ENCODE measurements at regions not wholly inside any gene's neighbourhood (a gene's known extent, or its start where the extent isn't known, plus 50 kb on each side); places are given as distances from the start of the nearest gene placed in this dataset.

- H3K27me3 ChIP-seq (ENCODE audit: insufficient read depth, low read length): no peaks in the 10 kb centered on the region
- H3K4me3 ChIP-seq (ENCODE audit: low read length): no peak overlapping the region
- no peaks in the 10 kb centered on the region for H3K4me1 ChIP-seq (ENCODE audit: insufficient read depth, low read length)
- no peaks in the 10 kb centered on the region for H3K9me3 ChIP-seq (ENCODE audit: low read depth, low read length)
These were observed 512.7 kb downstream of the PREX1 start for GRCh38 chr20:48314925-48315592.

GRCh38 chr20:48313324-48313723, 514.5 kb downstream of the PREX1 start:
- Histone ChIP-seq H3K27me3 (ENCODE audit: insufficient read depth, low read length) (no peaks in the 10 kb centered on the region), H3K9me3 (ENCODE audit: low read depth, low read length) (no peaks in the 10 kb centered on the region), H3K4me3 (ENCODE audit: low read length) (no peak overlapping the region), H3K4me1 (ENCODE audit: insufficient read depth, low read length) (no peaks in the 10 kb centered on the region)

DNA sequence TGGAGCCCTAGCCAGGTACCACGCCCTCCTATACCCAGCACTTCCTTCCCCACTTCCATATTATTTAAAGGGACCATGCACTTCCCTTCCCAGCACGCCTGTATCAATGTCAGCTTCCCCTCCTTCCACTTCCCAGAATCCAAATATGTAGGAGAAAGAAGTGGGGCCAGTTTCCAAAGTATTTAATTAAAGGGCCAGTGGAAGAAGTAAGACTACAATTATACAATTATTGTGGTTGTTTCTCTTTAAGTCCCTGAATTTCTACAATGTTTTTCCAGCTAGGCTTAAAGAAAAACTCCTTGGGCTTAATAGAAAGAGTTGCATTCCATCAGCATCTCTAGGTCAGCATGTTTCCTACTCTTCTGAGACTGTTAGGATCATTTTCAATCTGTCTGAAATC, 515.8 kb downstream of the PREX1 start:
- no peaks in the 10 kb centered on the region for H3K4me1 ChIP-seq (ENCODE audit: insufficient read depth, low read length)
- H3K27me3 ChIP-seq (ENCODE audit: insufficient read depth, low read length): no peaks in the 10 kb centered on the region
- H3K4me3 ChIP-seq (ENCODE audit: low read length): no peak overlapping the region
- H3K9me3 ChIP-seq (ENCODE audit: low read depth, low read length): no peaks in the 10 kb centered on the region

DNA sequence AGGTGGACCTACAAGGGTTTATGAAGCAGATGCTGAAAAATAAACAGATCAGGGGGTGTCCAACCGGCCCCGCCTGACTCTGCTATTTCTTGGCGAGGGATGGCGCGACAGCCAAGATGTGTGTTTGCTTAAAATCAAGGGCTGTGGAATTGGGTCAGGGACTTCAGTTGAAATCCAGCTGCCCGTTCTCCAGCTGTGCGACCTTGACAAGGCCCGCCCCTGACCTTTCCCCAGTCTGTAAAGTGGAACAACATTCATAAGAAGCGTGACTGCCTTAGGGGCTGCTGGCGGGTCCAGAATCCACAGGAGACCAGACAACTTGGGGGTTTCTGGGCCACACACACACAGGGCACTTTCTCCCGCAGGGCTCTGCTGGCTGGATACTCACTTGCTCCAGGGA, 517.5 kb downstream of the PREX1 start:
- H3K27me3 ChIP-seq (ENCODE audit: insufficient read depth, low read length): no peaks in the 10 kb centered on the region
- no peaks in the 10 kb centered on the region for H3K4me1 ChIP-seq (ENCODE audit: insufficient read depth, low read length)
- no peak overlapping the region for H3K4me3 ChIP-seq (ENCODE audit: low read length)
- no peaks in the 10 kb centered on the region for H3K9me3 ChIP-seq (ENCODE audit: low read depth, low read length)

DNA sequence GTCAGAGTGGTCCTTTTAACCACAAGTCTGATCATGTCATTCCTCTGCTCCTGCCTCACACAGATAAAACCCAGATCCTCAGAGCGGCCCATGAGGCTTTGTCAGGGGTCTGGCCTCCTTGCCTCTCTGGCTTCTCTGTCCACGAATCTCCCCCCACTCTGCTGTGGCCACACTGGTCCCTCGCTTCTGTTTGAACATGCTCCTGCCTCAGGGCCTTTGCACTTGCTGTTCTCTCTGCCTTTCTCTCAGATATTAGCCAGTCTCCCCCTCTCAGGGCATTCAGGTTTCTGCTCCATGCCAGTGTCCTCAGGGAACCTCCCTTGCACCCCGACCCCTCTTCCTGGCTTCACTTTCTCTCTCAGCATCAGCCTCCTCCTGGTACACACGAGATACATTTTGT, 518.5 kb downstream of the PREX1 start:
- Histone ChIP-seq H3K4me1 (ENCODE audit: insufficient read depth, low read length) (no peaks in the 10 kb centered on the region), H3K27me3 (ENCODE audit: insufficient read depth, low read length) (no peaks in the 10 kb centered on the region), H3K9me3 (ENCODE audit: low read depth, low read length) (no peaks in the 10 kb centered on the region), H3K4me3 (ENCODE audit: low read length) (no peak overlapping the region)

DNA sequence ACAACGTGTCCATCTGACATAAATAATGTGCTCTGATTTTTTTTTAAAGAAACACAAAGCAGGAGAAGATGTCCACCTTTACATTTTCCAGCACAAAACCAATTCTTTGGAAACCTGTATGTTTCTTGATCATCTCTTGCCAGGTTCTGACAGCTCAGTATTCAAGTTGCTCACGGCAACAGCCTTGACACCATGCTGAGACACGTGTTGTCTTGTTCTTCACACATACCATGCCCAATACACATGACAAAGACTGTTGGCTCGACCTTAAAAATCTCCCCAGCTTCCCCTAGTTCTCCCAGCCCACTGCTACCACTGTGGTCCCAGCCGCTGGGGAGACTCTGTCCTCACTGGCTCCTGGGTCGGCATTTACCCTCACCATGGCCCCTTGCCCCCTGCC, 518.9 kb downstream of the PREX1 start:
- Histone ChIP-seq H3K4me1 (ENCODE audit: insufficient read depth, low read length) (no peaks in the 10 kb centered on the region), H3K9me3 (ENCODE audit: low read depth, low read length) (no peaks in the 10 kb centered on the region), H3K4me3 (ENCODE audit: low read length) (no peak overlapping the region), H3K27me3 (ENCODE audit: insufficient read depth, low read length) (no peaks in the 10 kb centered on the region)

GRCh38 chr20:48308232-48308781, 519.5 kb downstream of the PREX1 start:
- Histone ChIP-seq H3K9me3 (ENCODE audit: low read depth, low read length) (no peaks in the 10 kb centered on the region), H3K4me1 (ENCODE audit: insufficient read depth, low read length) (no peaks in the 10 kb centered on the region), H3K4me3 (ENCODE audit: low read length) (no peak overlapping the region), H3K27me3 (ENCODE audit: insufficient read depth, low read length) (no peaks in the 10 kb centered on the region)

DNA sequence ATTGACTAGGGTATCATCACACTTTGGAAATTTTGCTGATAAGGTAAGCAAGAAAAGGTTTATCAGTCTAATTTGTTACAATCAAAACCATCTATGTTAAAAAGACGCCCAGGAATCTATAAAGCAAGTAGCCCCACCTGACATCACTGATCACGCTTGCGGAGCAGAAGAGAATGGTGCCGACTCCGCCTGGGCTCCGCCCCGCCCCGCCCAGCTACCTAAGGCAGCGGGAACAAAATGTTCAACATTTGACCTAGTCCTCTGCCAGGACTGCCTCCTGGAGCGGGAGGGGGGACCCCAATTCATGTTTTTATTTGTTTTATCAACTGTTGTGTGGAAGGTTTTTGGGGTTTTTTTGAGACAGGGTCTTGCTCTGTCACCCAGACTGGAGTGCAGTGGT, 520.5 kb downstream of the PREX1 start:
- Histone ChIP-seq H3K4me1 (ENCODE audit: insufficient read depth, low read length) (no peaks in the 10 kb centered on the region), H3K27me3 (ENCODE audit: insufficient read depth, low read length) (no peaks in the 10 kb centered on the region), H3K9me3 (ENCODE audit: low read depth, low read length) (no peaks in the 10 kb centered on the region), H3K4me3 (ENCODE audit: low read length) (no peak overlapping the region)

DNA sequence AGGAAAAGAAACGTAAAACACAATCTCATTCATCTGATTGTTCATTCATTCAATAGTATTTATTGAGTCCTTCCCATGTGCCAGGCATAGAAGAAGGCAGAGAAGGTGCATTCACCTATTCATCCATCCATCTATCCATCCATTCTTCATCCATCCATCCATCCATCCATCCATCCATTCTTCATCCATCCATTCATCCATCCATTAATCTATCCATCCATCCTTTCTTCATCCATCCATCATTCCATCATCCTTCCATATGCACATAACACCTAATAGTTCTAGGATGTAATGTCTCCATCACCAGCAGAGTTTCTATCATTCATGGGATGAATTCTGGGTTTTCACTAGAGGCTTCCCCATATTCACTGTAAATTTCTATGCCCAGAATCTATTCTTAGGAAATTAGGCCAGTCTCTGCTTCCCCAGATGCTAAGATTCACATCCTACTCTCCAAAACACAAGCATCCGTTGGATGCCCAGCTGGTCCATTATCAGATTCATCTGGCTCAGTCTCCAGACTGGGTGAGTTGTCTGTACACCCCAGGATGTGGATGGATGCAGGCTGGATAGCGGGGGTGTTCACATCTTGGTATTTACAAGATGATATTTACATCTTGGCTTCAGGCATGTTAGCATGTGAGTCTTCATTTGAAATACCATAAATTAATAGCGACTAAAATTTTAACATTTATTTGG, 517.7 kb upstream of the SULF2 start:
- H3K9me3 ChIP-seq (ENCODE audit: low read depth, low read length): no peaks in the 10 kb centered on the region
- no peak overlapping the region for H3K4me3 ChIP-seq (ENCODE audit: low read length)
- no peaks in the 10 kb centered on the region for H3K4me1 ChIP-seq (ENCODE audit: insufficient read depth, low read length)
- H3K27me3 ChIP-seq (ENCODE audit: insufficient read depth, low read length): peaks cover 7% of the 10 kb centered on the region

GRCh38 chr20:48302149-48302548, 516.9 kb upstream of the SULF2 start:
- H3K27me3 ChIP-seq (ENCODE audit: insufficient read depth, low read length): peaks cover 7% of the 10 kb centered on the region
- no peaks in the 10 kb centered on the region for H3K4me1 ChIP-seq (ENCODE audit: insufficient read depth, low read length)
- H3K9me3 ChIP-seq (ENCODE audit: low read depth, low read length): no peaks in the 10 kb centered on the region
- H3K4me3 ChIP-seq (ENCODE audit: low read length): no peak overlapping the region

- Histone ChIP-seq H3K4me1 (ENCODE audit: insufficient read depth, low read length) (no peaks in the 10 kb centered on the region), H3K9me3 (ENCODE audit: low read depth, low read length) (no peaks in the 10 kb centered on the region), H3K27me3 (ENCODE audit: insufficient read depth, low read length) (peaks cover 7% of the 10 kb centered on the region), H3K4me3 (ENCODE audit: low read length) (no peak overlapping the region)
These were observed 515.9 kb upstream of the SULF2 start for GRCh38 chr20:48301189-48301588.

GRCh38 chr20:48300529-48300928, 515.2 kb upstream of the SULF2 start:
- no peaks in the 10 kb centered on the region for H3K4me1 ChIP-seq (ENCODE audit: insufficient read depth, low read length)
- no peaks in the 10 kb centered on the region for H3K9me3 ChIP-seq (ENCODE audit: low read depth, low read length)
- H3K4me3 ChIP-seq (ENCODE audit: low read length): no peak overlapping the region
- H3K27me3 ChIP-seq (ENCODE audit: insufficient read depth, low read length): peaks cover 9% of the 10 kb centered on the region

- Histone ChIP-seq H3K4me3 (ENCODE audit: low read length) (no peak overlapping the region), H3K9me3 (ENCODE audit: low read depth, low read length) (no peaks in the 10 kb centered on the region)
These were observed 513.7 kb upstream of the SULF2 start for GRCh38 chr20:48298851-48299484.

GRCh38 chr20:48298433-48298832, 513.2 kb upstream of the SULF2 start:
- no peaks in the 10 kb centered on the region for H3K9me3 ChIP-seq (ENCODE audit: low read depth, low read length)
- no peaks in the 10 kb centered on the region for H3K4me1 ChIP-seq (ENCODE audit: insufficient read depth, low read length)
- H3K27me3 ChIP-seq (ENCODE audit: insufficient read depth, low read length): peaks cover 9% of the 10 kb centered on the region
- H3K4me3 ChIP-seq (ENCODE audit: low read length): no peak overlapping the region

More at GRCh38 chr20:48298851-48299484, 513.7 kb upstream of the SULF2 start:
- H3K4me1 ChIP-seq (ENCODE audit: insufficient read depth, low read length): no peaks in the 10 kb centered on the region
- peaks cover 9% of the 10 kb centered on the region for H3K27me3 ChIP-seq (ENCODE audit: insufficient read depth, low read length)

DNA sequence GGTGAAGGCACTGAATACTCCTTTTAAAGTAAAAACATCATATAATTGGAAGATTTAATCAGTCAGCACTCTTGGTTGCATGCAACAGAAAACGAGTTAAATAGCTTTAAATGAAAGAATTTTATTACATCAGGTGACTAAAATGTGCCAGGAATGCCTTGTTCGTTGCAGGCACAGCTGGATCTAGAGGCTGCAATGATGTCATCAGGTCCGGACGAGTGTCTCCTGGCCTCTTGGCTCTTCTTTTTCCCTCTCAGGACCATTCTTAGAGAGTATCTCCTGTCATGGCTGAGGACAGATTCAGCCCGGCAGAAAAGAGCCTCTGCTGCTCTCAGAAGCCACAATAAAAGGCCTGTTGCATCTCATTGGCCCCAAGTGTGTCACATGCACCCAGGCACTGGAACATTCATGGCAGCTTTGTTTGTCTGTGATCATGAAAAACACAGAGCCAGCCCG, 510.7 kb upstream of the SULF2 start:
- Histone ChIP-seq H3K4me1 (ENCODE audit: insufficient read depth, low read length) (no peaks in the 10 kb centered on the region), H3K27me3 (ENCODE audit: insufficient read depth, low read length) (peaks cover 6% of the 10 kb centered on the region), H3K9me3 (ENCODE audit: low read depth, low read length) (no peaks in the 10 kb centered on the region), H3K4me3 (ENCODE audit: low read length) (no peak overlapping the region)
